Suprapubic skin (tissue), 4 donors: ENCODE measurements at regions not wholly inside any gene's neighbourhood (a gene's known extent, or its start where the extent isn't known, plus 50 kb on each side); places are given as distances from the start of the nearest gene placed in this dataset.

Source experiments
- CTCF ChIP-seq, 2 donors: fragments of 200-600 bp in 1 of 2; fragments of 450-650 bp in 1 of 2; sonication (generic) in 1 of 2; IDR thresholded peaks; one replicate each; pipeline ENCODE4 v1.5.1; 2016 to 2019; ENCODE audit warnings: antibody characterized with exemption in 2 of 2, mild to moderate bottlenecking in 1 of 2, moderate library complexity in 1 of 2
- EP300 ChIP-seq: sonication (generic); formaldehyde crosslinking; IDR thresholded peaks from one replicate; pipeline ENCODE4 v1.6.1; 2017; ENCODE audit warnings: antibody characterized with exemption
- POLR2AphosphoS5 ChIP-seq, 3 donors: sonication (generic); formaldehyde crosslinking; IDR thresholded peaks; one replicate each; pipeline ENCODE4 v1.6.1; 2017; ENCODE audit warnings: antibody characterized with exemption in 3 of 3

DNA sequence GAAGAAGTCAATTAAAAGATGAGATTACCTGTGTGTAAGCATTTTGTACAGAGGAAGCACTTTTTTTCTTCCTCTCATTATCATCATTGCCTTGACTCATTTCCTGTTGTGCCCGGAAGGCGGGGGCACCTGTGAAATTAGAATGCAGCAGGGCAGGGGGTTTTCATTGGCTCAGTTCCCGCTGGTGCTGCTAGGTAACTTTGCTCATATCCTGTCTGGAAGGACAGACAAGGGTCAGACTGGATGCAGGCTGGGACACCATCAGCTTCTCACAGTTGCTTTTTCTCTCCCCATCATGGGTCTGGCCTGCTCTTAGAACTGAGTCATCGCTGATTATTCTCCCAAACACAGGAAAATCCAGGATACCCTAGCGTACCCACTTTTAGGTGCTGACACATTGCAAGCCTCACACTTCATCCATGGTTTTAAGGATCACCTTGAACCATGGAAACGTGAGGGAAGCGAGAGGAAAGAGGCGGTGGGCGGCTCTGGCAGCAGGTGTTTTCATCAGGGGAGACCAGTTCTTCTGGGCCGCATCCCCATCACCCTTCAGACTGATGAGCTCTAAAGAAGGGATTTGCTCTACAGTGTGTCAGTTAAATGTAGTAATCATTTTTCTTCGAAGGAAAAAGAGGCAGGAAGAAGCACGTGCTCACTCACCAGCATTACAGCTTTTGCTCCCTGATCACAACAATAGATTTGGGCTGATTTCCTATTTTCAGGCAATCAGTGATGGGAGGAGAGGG is 195.7 kb upstream of the SASH1 start:
- TF ChIP-seq CTCF (IDR thresholded peaks at IDR 0.05) (no peak), POLR2AphosphoS5 (IDR thresholded peaks at IDR 0.05) (no peak), EP300 (no peak)
